Heart left ventricle (tissue), 16 donors: ENCODE measurements at regions not wholly inside any gene's neighbourhood (a gene's known extent, or its start where the extent isn't known, plus 50 kb on each side); places are given as distances from the start of the nearest gene placed in this dataset.
"Not testable (repeated sequence)": the region's sequence is repeated elsewhere in the genome, so short reads cannot be mapped to it uniquely, and the experiment has no call there.

ENCODE experiments used
- ATAC-seq, 4 donors: fragments of 200-7000 bp; cut with Tn5 transposase; one replicate each; pipeline ENCODE4 v1.9.1; 2020 to 2022; ENCODE audit warnings: moderate library complexity in 4 of 4, mild to moderate bottlenecking in 3 of 4, moderate number of reproducible peaks in 1 of 4
- DNase-seq, 5 donors: peaks; one replicate each; pipeline ENCODE4 v3.0.0-alpha.2; 2020
- H3K27ac ChIP-seq, 12 donors: fragments of 200-600 bp; sonication (generic) in 4 of 12; one replicate each; pipeline versions ENCODE4 v1.5.0 to v1.8.0; 2016 to 2022; ENCODE audit warnings: mild to moderate bottlenecking in 2 of 12
- H3K27me3 ChIP-seq, 9 donors: fragments of 200-600 bp; sonication (generic) in 2 of 9; one replicate each; pipeline versions ENCODE4 v1.5.1 to v1.8.0; 2016 to 2022; ENCODE audit warnings: mild to moderate bottlenecking in 3 of 9
- H3K36me3 ChIP-seq, 9 donors: fragments of 200-600 bp; sonication (generic) in 2 of 9; one replicate each; pipeline versions ENCODE4 v1.5.0 to v1.8.0; 2018 to 2022; ENCODE audit warnings: mild to moderate bottlenecking in 2 of 9
- H3K4me1 ChIP-seq, 12 donors: fragments of 200-600 bp; sonication (generic) in 4 of 12; one replicate each; pipeline versions ENCODE4 v1.5.0 to v1.8.0; 2016 to 2022; ENCODE audit warnings: mild to moderate bottlenecking in 3 of 12
- H3K4me3 ChIP-seq, 12 donors: fragments of 200-600 bp; sonication (generic) in 4 of 12; one replicate each; pipeline versions ENCODE4 v1.5.0 to v1.8.0; 2017 to 2022; ENCODE audit warnings: mild to moderate bottlenecking in 9 of 12, moderate library complexity in 4 of 12
- H3K9me3 ChIP-seq, 12 donors: fragments of 200-600 bp; sonication (generic) in 4 of 12; one replicate each; pipeline versions ENCODE4 v1.5.0 to v1.8.0; 2016 to 2022; ENCODE audit warnings: mild to moderate bottlenecking in 1 of 12
- CTCF ChIP-seq, 12 donors: fragments of 200-600 bp; sonication (generic) in 4 of 12; IDR thresholded peaks; one replicate each; pipeline versions ENCODE4 v1.5.0 to v1.8.0; 2018 to 2022; ENCODE audit warnings: antibody characterized with exemption in 12 of 12, mild to moderate bottlenecking in 5 of 12
- POLR2A ChIP-seq, 2 donors: fragments of 450-650 bp; IDR thresholded peaks; one replicate each; pipeline ENCODE4 v1.6.1; 2017; ENCODE audit warnings: antibody characterized with exemption in 2 of 2, mild to moderate bottlenecking in 2 of 2, moderate library complexity in 2 of 2
- WGBS, 4 donors: extraction: QIAGEN DNeasy Blood & Tissue Kit in 2 of 4; methylation state at CpG; one replicate each; pipeline versions ENCODE4 v1.1.5 to v1.1.7; 2013 to 2018; 5-methylcytosine and 5-hydroxymethylcytosine counted together
- intact Hi-C, 10 donors: fragments of 100-400 bp; cut with DNase I; formaldehyde crosslinking; loops; one replicate each; pipeline versions ENCODE4 v1.11.1 to v1.14.2; 2022
- donor health status: ischemic (EF 13 %, LVEDD 7.1; RV severe dilation, severe dysfunction).
- donor health status: healthy with polysubstance abuse.
- donor health status: DM: no; HTN: yes; CAD: no.
- donor health status: DM: no; HTN: no; CAD: no.
- donor health status: ischemic (EF 25% LVEDD 6.9; RV normal size, moderate dysfunction).
- donor health status: ischemic (EF 25% LVEDD 5.7; RV mildly dilated, moderate dysfunction).
- donor health status: healthy.
- donor health status: DM: yes; HTN: yes; CAD: no.
- donor health status: ischemic (EF 35%, LVEDD 5.7; RV mildly dilated, moderate dysfunction).
- donor health status: nonischemic (EF 11% LVEDD 7.7; RV severe dilation, severe dysfunction).
- donor health status: DM: yes; HTN: yes; CAD: no.
- donor health status: PGD.
- donor health status: ischemic (EF 29% LVEDD 5.4; RV normal size, mild dysfunction).
- donor health status: nonischemic (EF 23%, LVEDD 6.1; RV moderate dilation, normal function).

DNA sequence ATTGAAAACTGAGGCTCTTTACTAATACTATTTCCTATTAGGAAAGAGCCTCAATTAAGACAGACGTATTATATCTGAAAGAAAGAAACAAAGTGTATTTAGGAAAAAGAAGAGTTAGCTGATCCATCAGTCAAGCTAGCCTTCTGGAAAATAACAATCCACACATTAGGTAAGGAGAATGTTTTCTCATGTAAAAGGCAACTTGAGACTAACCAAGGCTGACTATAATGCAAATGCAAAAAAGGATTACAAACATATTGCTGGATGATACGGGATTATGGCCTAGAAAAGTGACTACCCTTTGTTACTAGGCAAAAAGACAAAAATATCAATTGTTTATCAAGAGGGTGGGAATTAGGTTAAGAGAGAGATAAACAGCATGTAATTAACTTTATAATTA is 176.9 kb downstream of the RFPL4B start:
- no peaks in the 10 kb centered on the region for H3K4me1 ChIP-seq
- no peaks in the 10 kb centered on the region for H3K9me3 ChIP-seq
- intact Hi-C loops: no loop called here
- H3K27ac ChIP-seq: no peak overlapping the region
- H3K27me3 ChIP-seq: no peaks in the 10 kb centered on the region
- H3K36me3 ChIP-seq: no peaks in the 10 kb centered on the region
- no peak for ATAC-seq
- TF ChIP-seq POLR2A (IDR thresholded peaks at IDR 0.05) (no peak), CTCF (IDR thresholded peaks at IDR 0.05) (no peak)
- WGBS, 4 donors: 84 to 91% (median 88%) methylated on average over 2 of the region's 2 CpGs
- no peak for DNase-seq
- no peak overlapping the region for H3K4me3 ChIP-seq

GRCh38 chr6:112525749-112526148 is 178.6 kb downstream of the RFPL4B start:
- H3K27ac ChIP-seq: no peak overlapping the region
- no peaks in the 10 kb centered on the region for H3K4me1 ChIP-seq
- no peak for DNase-seq
- intact Hi-C loops: no loop called here
- TF ChIP-seq CTCF (IDR thresholded peaks at IDR 0.05): no peak
- no peak for TF ChIP-seq POLR2A (IDR thresholded peaks at IDR 0.05)
- H3K27me3 ChIP-seq: no peaks in the 10 kb centered on the region
- 95 to 96% (median 95%) methylated on average over 1 of the region's 1 CpG for WGBS, 4 donors
- no peak overlapping the region for H3K4me3 ChIP-seq
- H3K36me3 ChIP-seq: no peaks in the 10 kb centered on the region
- no peaks in the 10 kb centered on the region for H3K9me3 ChIP-seq
- ATAC-seq: no peak

DNA sequence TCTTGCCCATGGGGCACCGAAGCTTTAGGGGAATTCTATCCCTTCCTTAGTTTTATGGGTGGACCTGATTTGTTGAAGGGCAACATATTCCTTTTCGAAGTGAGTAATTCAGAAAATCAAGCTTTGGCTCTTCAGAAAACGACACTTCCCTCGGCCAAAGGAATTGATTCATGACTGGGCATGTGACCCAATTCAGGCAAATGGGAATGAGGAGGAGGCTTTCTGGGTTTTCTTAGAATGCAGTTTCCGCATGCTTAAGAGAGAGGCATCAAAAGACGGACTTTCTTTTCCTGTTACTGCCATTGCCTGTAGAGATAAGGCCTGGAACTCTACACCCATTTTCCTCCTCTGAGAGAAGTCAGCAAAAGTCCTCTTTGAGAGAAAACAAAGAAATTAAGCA is 179.5 kb downstream of the RFPL4B start:
- no peaks in the 10 kb centered on the region for H3K36me3 ChIP-seq
- intact Hi-C loops: no loop called here
- H3K9me3 ChIP-seq: no peaks in the 10 kb centered on the region
- H3K4me1 ChIP-seq: no peaks in the 10 kb centered on the region
- no peaks in the 10 kb centered on the region for H3K27me3 ChIP-seq
- 85 to 90% (median 87%) methylated on average over 6 of the region's 6 CpGs for WGBS, 4 donors
- TF ChIP-seq CTCF (IDR thresholded peaks at IDR 0.05): no peak
- TF ChIP-seq POLR2A (IDR thresholded peaks at IDR 0.05): no peak
- no peak overlapping the region for H3K27ac ChIP-seq
- no peak for DNase-seq
- ATAC-seq: no peak
- no peak overlapping the region for H3K4me3 ChIP-seq

DNA sequence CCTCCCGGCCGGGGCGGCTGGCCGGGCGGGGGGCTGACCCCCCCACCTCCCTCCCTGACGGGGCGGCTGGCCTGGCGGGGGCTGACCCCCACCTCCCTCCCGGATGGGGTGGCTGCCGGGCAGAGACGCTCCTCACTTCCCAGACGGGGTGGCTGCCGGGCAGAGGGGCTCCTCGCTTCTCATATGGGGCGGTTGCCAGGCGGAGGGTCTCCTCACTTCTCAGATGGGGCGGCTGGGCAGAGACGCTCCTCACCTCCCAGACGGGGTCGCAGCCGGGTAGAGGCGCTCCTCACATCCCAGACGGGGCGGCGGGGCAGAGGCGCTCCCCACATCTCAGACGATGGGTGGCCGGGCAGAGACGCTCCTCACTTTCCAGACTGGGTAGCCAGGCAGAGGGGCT is 181.2 kb downstream of the RFPL4B start:
- H3K4me1 ChIP-seq, H3K27ac ChIP-seq, H3K36me3 ChIP-seq, intact Hi-C loops, DNase-seq, ATAC-seq, H3K9me3 ChIP-seq, H3K4me3 ChIP-seq, H3K27me3 ChIP-seq: not testable (repeated sequence)
- 90 to 98% (median 96%) methylated on average over 8 to 29 of the region's 29 CpGs; no CpG with 5 or more reads in 1 of the 4 donors for WGBS, 4 donors

GRCh38 chr6:112535816-112536215 is 188.7 kb downstream of the RFPL4B start:
- Histone ChIP-seq H3K36me3 (no peaks in the 10 kb centered on the region), H3K9me3 (peaks cover 0 to 3% (median 0%) of the 10 kb centered on the region in 12 donors), H3K4me3 (no peak overlapping the region), H3K27me3 (no peaks in the 10 kb centered on the region), H3K27ac (no peak overlapping the region), H3K4me1 (no peaks in the 10 kb centered on the region)
- intact Hi-C loops: no loop called here
- TF ChIP-seq CTCF (IDR thresholded peaks at IDR 0.05) (no peak), POLR2A (IDR thresholded peaks at IDR 0.05) (no peak)
- 78 to 82% (median 81%) methylated on average over 2 of the region's 2 CpGs for WGBS, 4 donors
- no peak for DNase-seq
- no peak for ATAC-seq
